K562 (cell line): ENCODE measurements at regions not wholly inside any gene's neighbourhood (a gene's known extent, or its start where the extent isn't known, plus 50 kb on each side); places are given as distances from the start of the nearest gene placed in this dataset.

Experiments used
- ATAC-seq: fragments of 200-7000 bp; cut with Tn5 transposase; 3 replicates; pipeline ENCODE4 v1.9.1; 2020; ENCODE audit warnings: moderate library complexity
- BruUV-seq: library from RNA; stranded (reverse); fragments of 400-500 nt; replicated peaks from 2 replicates; lab custom pipeline; 2021; lab: Mats Ljungman, UMichigan
- CTCF ChIA-PET: fragments of 300-600 bp; formaldehyde crosslinking; extraction: SDS; loops from one replicate; lab custom pipeline; 2021; ENCODE audit warnings: low intra/inter-chr PET ratio; lab: Yijun Ruan, JAX
- POLR2A ChIA-PET: fragments of 300-600, 350-650 bp; sonication (Branson Sonifier 250); formaldehyde crosslinking; extraction: SDS; loops from one replicate; lab custom pipeline; 2021; ENCODE audit warnings: antibody characterized with exemption, inconsistent platforms; lab: Yijun Ruan, JAX
- DNase-seq, 4 experiments: peaks; one replicate each; pipeline versions ENCODE4 v3.0.0 to v3.0.0-alpha.2; 2011 to 2018; ENCODE audit warnings: low spot score in 3 of 4, mixed read lengths in 3 of 4; ENCODE audit errors: extremely low read depth in 1 of 4
- FAIRE-seq: peaks from 2 replicates; lab custom pipeline; 2011; peaks lifted over from hg19 to GRCh38; lab: Jason Lieb, UNC
- H2AFZ ChIP-seq: 2 replicates; pipeline ENCODE4 v1.6.0; 2011; ENCODE audit warnings: low read depth, low read length, control low read depth, inconsistent platforms
- H3K27ac ChIP-seq: fragments of 200-600 bp; 3 replicates; pipeline ENCODE4 v1.8.0; 2011; ENCODE audit warnings: low read depth, mild to moderate bottlenecking, control low read depth, inconsistent platforms, low read length, moderate library complexity, mixed read lengths; ENCODE audit errors: extremely low read depth
- H3K27me3 ChIP-seq, 2 experiments: fragments of 300-600 bp in 1 of 2; 2 replicates in 1 of 2; 3 replicates in 1 of 2; pipeline versions ENCODE4 v1.6.0 to v1.8.0; 2011; ENCODE audit warnings: inconsistent platforms in 2 of 2, low read length in 2 of 2, mild to moderate bottlenecking in 1 of 2, mixed read lengths in 1 of 2, moderate library complexity in 1 of 2; ENCODE audit not compliant: control insufficient read depth in 2 of 2, insufficient read depth in 2 of 2
- H3K36me3 ChIP-seq: fragments of 300-600 bp; 3 replicates; pipeline ENCODE4 v1.8.0; 2011; ENCODE audit warnings: mild to moderate bottlenecking, low read length, inconsistent platforms; ENCODE audit not compliant: control insufficient read depth, insufficient read depth
- H3K4me1 ChIP-seq, 2 experiments: fragments of 200-600 bp in 1 of 2; replicated peaks in 1 of 2; 2 replicates in 1 of 2; 3 replicates in 1 of 2; pipeline versions ENCODE4 v1.5.1 to v1.8.0; 2011; ENCODE audit warnings: inconsistent platforms in 2 of 2, low read length in 2 of 2, mild to moderate bottlenecking in 1 of 2, mixed read lengths in 1 of 2, moderate library complexity in 1 of 2; ENCODE audit not compliant: control insufficient read depth in 2 of 2, insufficient read depth in 2 of 2
- H3K4me2 ChIP-seq: 2 replicates; pipeline ENCODE4 v1.6.1; 2011; ENCODE audit warnings: low read length, control low read depth, inconsistent platforms, mixed read lengths; ENCODE audit not compliant: insufficient read depth
- H3K4me3 ChIP-seq: fragments of 200-600 bp; sonication (generic), shearing (Covaris generic); 2 replicates; pipeline ENCODE4 v1.5.1; 2016; ENCODE audit warnings: control low read depth, inconsistent platforms
- H3K79me2 ChIP-seq: fragments of 200-600 bp; 3 replicates; pipeline ENCODE4 v1.8.0; 2011; ENCODE audit warnings: low read length, inconsistent platforms; ENCODE audit not compliant: control insufficient read depth, insufficient read depth
- H3K9ac ChIP-seq, 2 experiments: 2 replicates each; pipeline versions ENCODE4 v1.6.0 to v1.6.1; 2011; ENCODE audit warnings: low read depth in 2 of 2, low read length in 2 of 2, control low read depth in 1 of 2, inconsistent platforms in 1 of 2, mild to moderate bottlenecking in 1 of 2, mixed read lengths in 1 of 2; ENCODE audit not compliant: insufficient read depth in 1 of 2
- H3K9me1 ChIP-seq: one replicate; pipeline ENCODE4 v1.6.0; 2011; ENCODE audit warnings: inconsistent platforms, mild to moderate bottlenecking, low read length, moderate library complexity; ENCODE audit not compliant: control insufficient read depth, insufficient read depth
- H3K9me3 ChIP-seq: replicated peaks from 2 replicates; pipeline ENCODE4 v1.5.1; 2011; ENCODE audit warnings: low read depth, low read length, inconsistent platforms; ENCODE audit not compliant: control insufficient read depth, insufficient read depth
- H4K20me1 ChIP-seq: replicated peaks from 2 replicates; pipeline ENCODE4 v1.6.1; 2011; ENCODE audit warnings: low read length, inconsistent platforms, mixed read lengths; ENCODE audit not compliant: control insufficient read depth, insufficient read depth
- MTA3 ChIP-seq: fragments of 450-650 bp; formaldehyde crosslinking; IDR thresholded peaks from 2 replicates; pipeline ENCODE4 v1.6.1; 2017; ENCODE audit warnings: mild to moderate bottlenecking, borderline replicate concordance
- PRPF4 ChIP-seq: fragments of 200-400 bp; formaldehyde crosslinking; IDR thresholded peaks from one replicate; pipeline ENCODE4 v1.6.1; 2017; ENCODE audit warnings: low read length, low read depth, mild to moderate bottlenecking; ENCODE audit not compliant: insufficient read depth, poor library complexity, severe bottlenecking
- RCOR1 ChIP-seq, 2 experiments: IDR thresholded peaks; 2 replicates each; pipeline ENCODE4 v1.6.1; 2012; ENCODE audit warnings: low read depth in 2 of 2, low read length in 2 of 2, borderline replicate concordance in 1 of 2, improper control_type of control experiment in 1 of 2
- RREB1 ChIP-seq: fragments of 250-450 bp; sonication (Bioruptor Pico); IDR thresholded peaks from 2 replicates; pipeline ENCODE4 v1.4.0; 2020
- TCF7L2 ChIP-seq: fragments of 150-350 bp; IDR thresholded peaks from 2 replicates; pipeline ENCODE4 v1.6.1; 2016; ENCODE audit warnings: low read depth, mild to moderate bottlenecking, low read length, moderate library complexity
- ZNF134 ChIP-seq: fragments of 250-450 bp; sonication (Bioruptor Pico); conservative IDR thresholded peaks from 2 replicates; pipeline ENCODE4 v1.4.0; 2020
- WGBS: fragments of 100-300 bp; shearing (Covaris generic); methylation state at CpG from one replicate; pipeline ENCODE4 v1.1.6; 2016; ENCODE audit warnings: low coverage, mixed read lengths; ENCODE audit not compliant: insufficient coverage; ENCODE audit errors: missing lambda C conversion rate; 5-methylcytosine and 5-hydroxymethylcytosine counted together
- in situ Hi-C: fragments of 300-500 bp; cut with MboI; formaldehyde crosslinking; loops from 4 replicates; pipeline ENCODE4 v1.15.0; 2018; ENCODE audit warnings: inconsistent platforms, mixed read lengths
- intact Hi-C: fragments of 100-400 bp; cut with micrococcal nuclease; formaldehyde crosslinking; loops from 2 replicates; pipeline ENCODE4 v1.14.2; 2022

GRCh38 chr1:80367058-80367457, 1360.5 kb upstream of the ADGRL4 start:
- intact Hi-C loops = no loop called here
- ATAC-seq = no peak
- DNase-seq = no peak
- H3K4me1 ChIP-seq = no peaks in the 10 kb centered on the region
- BruUV-seq = no TSS peak
- TF ChIP-seq ZNF134 (CRISPR knock-in tag) = no peak
- TF ChIP-seq RREB1 (CRISPR knock-in tag) = no peak
- TF ChIP-seq RCOR1 (IDR thresholded peaks at IDR 0.05; ENCODE audit: borderline replicate concordance in 1 of 2, low read depth in 2 of 2, low read length in 2 of 2) = no peak
- no peak for TF ChIP-seq MTA3
- TF ChIP-seq TCF7L2 = no peak
- no peak for TF ChIP-seq PRPF4
- TF ChIP-seq, all 486 proteins: peak for 0
- Histone ChIP-seq H3K36me3 (no peaks in the 10 kb centered on the region), H3K79me2 (no peaks in the 10 kb centered on the region), H2AFZ (no peak overlapping the region), H3K4me3 (no peak overlapping the region), H3K27ac (no peak overlapping the region), H4K20me1 (no peaks in the 10 kb centered on the region), H3K9ac (no peak overlapping the region), H3K9me3 (no peaks in the 10 kb centered on the region; the same call in 1 of the 2 replicates), H3K4me2 (no peak overlapping the region), H3K27me3 (no peaks in the 10 kb centered on the region), H3K9me1 (no peaks in the 10 kb centered on the region)
- no peak for FAIRE-seq
- in situ Hi-C loops = no loop called here
- 0% methylated on average over 3 of the region's 3 CpGs for WGBS
- ChIA-PET POLR2A (no interaction called here), CTCF (no interaction called here)
